Adrenal gland (tissue), 9 donors: ENCODE measurements at regions not wholly inside any gene's neighbourhood (a gene's known extent, or its start where the extent isn't known, plus 50 kb on each side); places are given as distances from the start of the nearest gene placed in this dataset.

Experiments used
- DNase-seq, 7 donors: peaks; one replicate each; pipeline ENCODE4 v3.0.0-alpha.2; 2019 to 2020
- H3K27ac ChIP-seq, 5 donors: fragments of 200-600 bp; sonication (generic) in 4 of 5; 1 replicate in 3 of 5; 2 replicates in 2 of 5; pipeline versions ENCODE4 v1.5.1 to v1.8.0; 2016 to 2020; ENCODE audit warnings: mild to moderate bottlenecking in 1 of 5
- H3K27me3 ChIP-seq: fragments of 200-600 bp; 2 replicates; pipeline ENCODE4 v1.8.0; 2021
- H3K36me3 ChIP-seq, 2 donors: fragments of 200-600 bp; replicated peaks in 1 of 2; 1 replicate in 1 of 2; 2 replicates in 1 of 2; pipeline versions ENCODE4 v1.5.1 to v1.8.0; 2018 to 2022
- H3K4me1 ChIP-seq, 2 donors: fragments of 200-600 bp; replicated peaks in 1 of 2; 1 replicate in 1 of 2; 2 replicates in 1 of 2; pipeline versions ENCODE4 v1.5.1 to v1.8.0; 2018 to 2021
- H3K4me3 ChIP-seq, 4 donors: fragments of 200-600 bp; sonication (generic) in 3 of 4; one replicate each; pipeline ENCODE4 v1.5.1; 2016 to 2018
- H3K9me3 ChIP-seq, 3 donors: fragments of 200-600 bp; sonication (generic) in 1 of 3; replicated peaks in 1 of 3; 1 replicate in 2 of 3; 2 replicates in 1 of 3; pipeline versions ENCODE4 v1.5.1 to v1.8.0; 2016 to 2021
- POLR2A ChIP-seq, 2 donors: fragments of 450-650 bp; IDR thresholded peaks; one replicate each; pipeline ENCODE4 v1.6.1; 2017; ENCODE audit warnings: antibody characterized with exemption in 2 of 2, mild to moderate bottlenecking in 2 of 2, moderate library complexity in 1 of 2
- WGBS, 4 donors: extraction: QIAGEN DNeasy Blood & Tissue Kit in 2 of 4; methylation state at CpG; one replicate each; pipeline versions ENCODE4 v1.1.5 to v1.1.7; 2013 to 2017; 5-methylcytosine and 5-hydroxymethylcytosine counted together
- intact Hi-C, 2 donors: fragments of 100-400 bp; cut with DNase I; formaldehyde crosslinking; loops; one replicate each; pipeline versions ENCODE4 v1.14.1 to v1.15.0; 2022 to 2023
- TF ChIP-seq, protein P1 (sequence below), 6 experiments: fragments of 450-650 bp in 4 of 6; fragments of 200-600 bp in 2 of 6; sonication (generic) in 1 of 6; IDR thresholded peaks; 1 replicate in 5 of 6; 2 replicates in 1 of 6; pipeline versions ENCODE4 v1.5.1 to v1.8.0; 2016 to 2021; ENCODE audit warnings: antibody characterized with exemption in 6 of 6, mild to moderate bottlenecking in 2 of 6, moderate library complexity in 1 of 6
- donor health status: healthy with polysubstance abuse.
- donor health status: Bipolar disorder and iron deficiency.
- donor health status: DM: yes; HTN: yes; CAD: no.
- donor health status: DM: no; HTN: no; CAD: no.
- donor health status: DM: no; HTN: no; CAD: no.

DNA sequence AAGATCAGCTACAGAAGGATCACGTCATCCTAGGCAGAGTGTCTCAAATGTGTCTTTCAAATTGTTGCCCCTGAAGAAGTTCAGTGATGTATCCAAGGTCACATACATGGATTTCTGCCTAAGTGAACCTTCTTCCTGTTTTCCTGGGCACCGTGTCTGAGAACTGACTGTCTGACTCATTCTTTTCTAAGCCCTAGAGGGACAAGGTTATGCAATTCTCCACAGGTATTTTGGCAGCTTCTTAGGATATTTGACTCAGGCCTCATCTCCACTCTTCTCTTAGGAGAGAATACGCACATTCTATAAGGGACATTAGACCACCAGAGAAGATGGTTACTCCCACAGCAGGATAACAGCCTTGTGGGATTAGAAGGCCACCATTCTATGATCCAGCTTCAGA lies 391.9 kb upstream of the THBS1 start:
- TF ChIP-seq POLR2A (IDR thresholded peaks at IDR 0.05): no peak
- TF ChIP-seq, protein P1, sequence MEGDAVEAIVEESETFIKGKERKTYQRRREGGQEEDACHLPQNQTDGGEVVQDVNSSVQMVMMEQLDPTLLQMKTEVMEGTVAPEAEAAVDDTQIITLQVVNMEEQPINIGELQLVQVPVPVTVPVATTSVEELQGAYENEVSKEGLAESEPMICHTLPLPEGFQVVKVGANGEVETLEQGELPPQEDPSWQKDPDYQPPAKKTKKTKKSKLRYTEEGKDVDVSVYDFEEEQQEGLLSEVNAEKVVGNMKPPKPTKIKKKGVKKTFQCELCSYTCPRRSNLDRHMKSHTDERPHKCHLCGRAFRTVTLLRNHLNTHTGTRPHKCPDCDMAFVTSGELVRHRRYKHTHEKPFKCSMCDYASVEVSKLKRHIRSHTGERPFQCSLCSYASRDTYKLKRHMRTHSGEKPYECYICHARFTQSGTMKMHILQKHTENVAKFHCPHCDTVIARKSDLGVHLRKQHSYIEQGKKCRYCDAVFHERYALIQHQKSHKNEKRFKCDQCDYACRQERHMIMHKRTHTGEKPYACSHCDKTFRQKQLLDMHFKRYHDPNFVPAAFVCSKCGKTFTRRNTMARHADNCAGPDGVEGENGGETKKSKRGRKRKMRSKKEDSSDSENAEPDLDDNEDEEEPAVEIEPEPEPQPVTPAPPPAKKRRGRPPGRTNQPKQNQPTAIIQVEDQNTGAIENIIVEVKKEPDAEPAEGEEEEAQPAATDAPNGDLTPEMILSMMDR (IDR thresholded peaks at IDR 0.05): no peak

GRCh38 chr15:39191871-39192291 lies 389.0 kb upstream of the THBS1 start:
- Histone ChIP-seq H3K4me1 (no peaks in the 10 kb centered on the region), H3K27me3 (no peaks in the 10 kb centered on the region), H3K4me3 (no peak overlapping the region), H3K36me3 (no peaks in the 10 kb centered on the region), H3K9me3 (no peaks in the 10 kb centered on the region), H3K27ac (no peak overlapping the region)
- no peak for DNase-seq
- intact Hi-C loops: no loop called here
- TF ChIP-seq, protein P1 (IDR thresholded peaks at IDR 0.05): no peak
- no peak for TF ChIP-seq POLR2A (IDR thresholded peaks at IDR 0.05)

More for the DNA sequence above, 391.9 kb upstream of the THBS1 start:
- Histone ChIP-seq H3K27ac (no peak overlapping the region), H3K9me3 (no peaks in the 10 kb centered on the region), H3K4me3 (no peak overlapping the region), H3K4me1 (no peaks in the 10 kb centered on the region), H3K27me3 (no peaks in the 10 kb centered on the region), H3K36me3 (no peaks in the 10 kb centered on the region)
- 30 to 40% (median 34%) methylated on average over 3 of the region's 3 CpGs for WGBS, 4 donors
- no peak for DNase-seq
- intact Hi-C loops: loop anchor here in 1 of 2 donors (5.0 kb wide), 1 partner anchor 398 kb away; no protein-coding TSS in a partner anchor

GRCh38 chr15:39192351-39192750 lies 388.5 kb upstream of the THBS1 start:
- intact Hi-C loops: no loop called here
- TF ChIP-seq POLR2A (IDR thresholded peaks at IDR 0.05): no peak
- H3K4me3 ChIP-seq: no peak overlapping the region
- no peak for DNase-seq
- no peaks in the 10 kb centered on the region for H3K9me3 ChIP-seq
- H3K27ac ChIP-seq: no peak overlapping the region
- H3K4me1 ChIP-seq: no peaks in the 10 kb centered on the region
- H3K36me3 ChIP-seq: no peaks in the 10 kb centered on the region
- no peaks in the 10 kb centered on the region for H3K27me3 ChIP-seq
- WGBS, 4 donors: 69 to 83% (median 74%) methylated on average over 3 of the region's 3 CpGs

DNA sequence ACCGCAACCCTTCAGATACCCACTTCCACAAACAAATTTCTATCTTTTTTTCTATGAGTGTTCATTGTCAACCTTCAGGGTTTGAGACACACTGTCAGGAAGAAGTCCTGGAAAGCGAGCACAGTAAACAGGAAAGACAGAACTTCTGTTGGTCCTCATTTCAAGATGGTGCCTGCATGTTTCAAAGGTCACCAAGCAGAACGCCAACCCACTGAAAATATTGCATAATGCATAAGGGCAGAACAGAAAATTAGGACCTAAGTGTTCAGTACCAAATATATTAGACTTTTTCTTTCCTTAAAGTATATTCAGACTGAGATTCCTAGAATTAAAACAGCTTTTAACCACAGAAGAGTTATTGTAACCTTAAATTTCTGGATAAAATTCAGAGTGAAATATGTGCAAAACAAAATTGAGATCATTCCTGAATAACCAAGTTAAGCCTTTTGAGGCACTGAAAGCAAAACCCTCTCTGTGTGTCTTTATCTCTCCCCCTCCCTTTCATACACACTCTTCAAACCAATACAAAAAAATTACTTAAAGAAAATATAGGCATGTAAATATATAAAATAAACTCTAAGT lies 387.8 kb upstream of the THBS1 start:
- Histone ChIP-seq H3K27me3 (no peaks in the 10 kb centered on the region), H3K27ac (no peak overlapping the region), H3K9me3 (no peaks in the 10 kb centered on the region), H3K36me3 (no peaks in the 10 kb centered on the region), H3K4me1 (no peaks in the 10 kb centered on the region), H3K4me3 (no peak overlapping the region)
- no peak for TF ChIP-seq POLR2A (IDR thresholded peaks at IDR 0.05)
- TF ChIP-seq, protein P1 (IDR thresholded peaks at IDR 0.05): no peak
- intact Hi-C loops: no loop called here
- WGBS, 4 donors: 78 to 86% (median 78%) methylated on average over 3 of the region's 3 CpGs
- no peak for DNase-seq

GRCh38 chr15:39193611-39194010 lies 387.3 kb upstream of the THBS1 start:
- intact Hi-C loops: no loop called here
- H3K27me3 ChIP-seq: no peaks in the 10 kb centered on the region
- WGBS, 4 donors: 81 to 86% (median 85%) methylated on average over 2 of the region's 2 CpGs
- H3K36me3 ChIP-seq: no peaks in the 10 kb centered on the region
- no peaks in the 10 kb centered on the region for H3K9me3 ChIP-seq
- H3K27ac ChIP-seq: no peak overlapping the region
- no peak for DNase-seq
- no peak for TF ChIP-seq POLR2A (IDR thresholded peaks at IDR 0.05)
- TF ChIP-seq, protein P1 (IDR thresholded peaks at IDR 0.05): no peak
- no peaks in the 10 kb centered on the region for H3K4me1 ChIP-seq
- H3K4me3 ChIP-seq: no peak overlapping the region
